ENCODE measurements at regions not wholly inside any gene's neighbourhood (a gene's known extent, or its start where the extent isn't known, plus 50 kb on each side); places are given as distances from the start of the nearest gene placed in this dataset.

DNA sequence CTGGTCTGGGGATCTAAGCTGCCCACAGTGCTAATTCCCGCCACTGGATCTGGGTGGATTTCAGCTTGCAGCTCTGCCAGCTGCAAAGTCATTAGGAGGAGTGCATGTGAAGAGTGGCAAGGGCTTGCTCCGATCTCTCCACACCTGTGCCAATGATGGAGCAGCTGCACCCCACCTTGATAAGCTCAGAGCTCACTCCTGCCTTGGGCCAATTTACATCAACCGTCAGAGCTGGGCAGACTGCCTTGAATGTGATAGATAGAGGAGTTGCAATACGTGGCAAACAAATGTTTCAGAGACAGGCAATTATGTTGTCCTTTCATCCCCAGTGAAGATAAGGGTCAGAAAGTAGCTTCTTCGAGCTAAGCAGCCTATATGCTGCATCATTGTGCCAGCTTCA, 379.9 kb downstream of the SH2D4B start:
- no peak overlapping the region for H3K4me3 Mint-ChIP-seq
- H3K36me3 Mint-ChIP-seq (ENCODE audit: low read depth): no peaks in the 10 kb centered on the region
- H3K9me3 Mint-ChIP-seq: no peaks in the 10 kb centered on the region
- H3K27me3 Mint-ChIP-seq: peaks cover 16% of the 10 kb centered on the region
- DNase-seq: no peak
- H3K27ac Mint-ChIP-seq: no peak overlapping the region
- no peaks in the 10 kb centered on the region for H3K4me1 Mint-ChIP-seq (ENCODE audit: low read depth)

DNA sequence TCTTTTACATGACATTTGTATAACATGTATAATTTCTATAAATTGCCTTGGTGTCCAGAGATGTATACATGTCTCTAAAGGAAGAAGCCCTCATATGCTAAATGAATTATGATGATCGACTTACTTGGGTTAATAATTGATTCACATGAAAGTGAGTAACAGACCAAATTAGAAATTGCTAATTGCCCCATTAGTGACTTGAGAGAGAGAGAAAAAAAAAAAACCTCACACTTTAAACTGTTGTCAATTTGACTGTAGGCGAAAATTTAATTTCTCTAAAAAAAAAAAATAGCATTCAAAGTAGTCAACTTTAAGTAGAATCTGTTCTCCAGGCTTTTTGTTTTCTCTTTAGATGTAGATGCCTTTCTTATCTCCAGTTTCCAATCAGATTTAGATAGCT, 383.3 kb downstream of the SH2D4B start:
- H3K4me1 Mint-ChIP-seq (ENCODE audit: low read depth): no peaks in the 10 kb centered on the region
- H3K9me3 Mint-ChIP-seq: no peaks in the 10 kb centered on the region
- peaks cover 16% of the 10 kb centered on the region for H3K27me3 Mint-ChIP-seq
- DNase-seq: no peak
- H3K27ac Mint-ChIP-seq: no peak overlapping the region
- no peaks in the 10 kb centered on the region for H3K36me3 Mint-ChIP-seq (ENCODE audit: low read depth)
- no peak overlapping the region for H3K4me3 Mint-ChIP-seq

DNA sequence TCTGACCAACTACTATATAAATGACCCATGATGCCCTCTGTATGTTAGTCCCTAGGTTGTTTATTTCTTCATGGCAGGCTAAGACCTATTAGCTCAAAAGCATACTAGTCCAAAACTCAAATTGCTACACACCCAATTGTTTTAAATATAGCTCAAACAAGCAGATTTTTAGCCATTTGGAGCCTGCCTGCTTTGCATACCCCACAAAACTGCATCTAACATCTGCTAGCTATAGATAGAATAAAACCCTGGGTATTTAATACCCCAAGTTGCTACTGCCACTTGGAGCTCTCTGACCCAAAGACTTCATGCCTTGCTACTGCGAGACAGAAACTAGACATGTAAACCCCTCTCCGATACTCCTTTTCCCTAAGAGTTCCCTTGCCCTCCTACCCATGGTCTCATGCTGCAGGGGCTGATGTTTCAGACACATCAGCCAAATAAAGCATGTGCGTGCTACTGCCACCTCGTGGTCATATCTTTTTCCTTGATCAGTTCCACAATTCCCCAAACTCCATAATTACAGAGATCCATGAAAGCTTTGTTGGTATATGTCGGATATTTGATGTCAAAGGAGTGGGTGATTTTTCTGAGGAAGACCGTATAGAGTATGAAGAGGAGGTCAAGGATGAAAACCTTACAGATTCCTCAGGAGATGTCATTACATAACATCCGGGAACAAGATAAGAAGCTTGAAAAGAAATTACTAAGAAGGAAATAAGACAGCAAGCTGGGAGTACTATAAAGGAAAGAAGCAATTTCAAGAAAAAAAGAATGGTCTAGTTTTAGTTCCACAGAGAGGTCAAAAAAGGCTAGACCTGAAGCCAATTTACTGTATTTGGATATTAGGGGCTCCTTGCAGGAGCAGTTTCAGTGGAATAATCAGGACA, 386.6 kb downstream of the SH2D4B start:
- Mint-ChIP-seq H3K4me3 (no peak overlapping the region), H3K4me1 (ENCODE audit: low read depth) (no peaks in the 10 kb centered on the region), H3K27me3 (peaks cover 15% of the 10 kb centered on the region), H3K36me3 (ENCODE audit: low read depth) (no peaks in the 10 kb centered on the region), H3K9me3 (peaks cover 4% of the 10 kb centered on the region), H3K27ac (no peak overlapping the region)
- no peak for DNase-seq

DNA sequence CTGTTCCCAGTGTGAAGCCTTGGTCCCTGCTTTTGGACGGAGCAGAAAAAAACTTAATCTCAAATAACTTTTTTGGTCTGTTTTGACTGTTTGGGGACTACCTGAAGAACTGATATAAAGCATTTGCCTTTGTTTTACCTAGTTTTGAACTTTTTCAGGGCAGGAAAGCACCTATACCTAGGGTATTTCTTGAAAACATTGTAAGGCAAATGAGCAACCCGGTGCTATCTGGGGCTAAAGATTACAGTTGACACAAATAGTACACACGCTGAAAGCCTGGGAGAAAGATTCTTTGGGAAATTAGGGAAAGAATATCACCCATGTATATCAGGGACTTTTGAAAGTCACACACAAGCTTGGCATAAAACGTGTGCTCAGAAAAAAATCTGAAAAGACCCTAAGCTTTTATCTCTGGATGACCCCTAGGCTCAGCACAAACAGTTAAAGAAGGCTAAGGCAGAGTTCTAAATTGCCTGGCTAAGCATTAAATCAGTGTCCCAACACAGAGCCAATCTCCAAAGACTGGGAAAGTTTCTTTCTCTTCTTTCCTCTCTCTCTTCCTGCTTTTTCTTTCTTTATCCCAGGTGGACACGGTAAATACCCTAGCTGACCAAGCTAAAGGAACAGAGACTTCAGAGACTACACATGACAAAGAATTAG, 389.8 kb downstream of the SH2D4B start:
- Mint-ChIP-seq H3K9me3 (peaks cover 4% of the 10 kb centered on the region), H3K36me3 (ENCODE audit: low read depth) (no peaks in the 10 kb centered on the region), H3K27me3 (peaks cover 6% of the 10 kb centered on the region)

DNA sequence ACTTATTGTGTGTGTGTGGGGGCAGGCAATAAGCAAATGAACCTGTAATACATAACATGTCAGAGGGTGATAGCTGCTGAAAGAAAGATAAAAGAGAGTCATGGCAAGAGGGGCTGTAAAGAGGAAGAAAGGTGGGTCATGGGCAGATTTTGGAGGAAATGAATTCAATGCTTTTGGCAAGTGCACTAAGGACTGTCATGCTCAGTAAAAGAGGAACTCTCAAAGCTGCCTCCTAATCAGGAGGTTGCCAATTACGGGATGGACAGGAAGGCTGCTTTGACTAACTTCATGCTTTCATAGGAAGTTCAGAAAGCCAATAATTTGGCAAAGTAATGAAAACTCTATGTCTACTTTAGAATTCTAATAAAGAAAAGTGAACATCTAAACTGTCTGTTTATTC, 401.2 kb downstream of the SH2D4B start:
- H3K27ac Mint-ChIP-seq: no peak overlapping the region
- no peaks in the 10 kb centered on the region for H3K36me3 Mint-ChIP-seq (ENCODE audit: low read depth)
- H3K9me3 Mint-ChIP-seq: no peaks in the 10 kb centered on the region
- H3K4me1 Mint-ChIP-seq (ENCODE audit: low read depth): no peaks in the 10 kb centered on the region
- peaks cover 9% of the 10 kb centered on the region for H3K27me3 Mint-ChIP-seq
- H3K4me3 Mint-ChIP-seq: no peak overlapping the region
- no peak for DNase-seq

More for the DNA sequence above, 389.8 kb downstream of the SH2D4B start:
- no peaks in the 10 kb centered on the region for H3K4me1 Mint-ChIP-seq (ENCODE audit: low read depth)
- H3K4me3 Mint-ChIP-seq: no peak overlapping the region
- no peak for DNase-seq
- no peak overlapping the region for H3K27ac Mint-ChIP-seq

DNA sequence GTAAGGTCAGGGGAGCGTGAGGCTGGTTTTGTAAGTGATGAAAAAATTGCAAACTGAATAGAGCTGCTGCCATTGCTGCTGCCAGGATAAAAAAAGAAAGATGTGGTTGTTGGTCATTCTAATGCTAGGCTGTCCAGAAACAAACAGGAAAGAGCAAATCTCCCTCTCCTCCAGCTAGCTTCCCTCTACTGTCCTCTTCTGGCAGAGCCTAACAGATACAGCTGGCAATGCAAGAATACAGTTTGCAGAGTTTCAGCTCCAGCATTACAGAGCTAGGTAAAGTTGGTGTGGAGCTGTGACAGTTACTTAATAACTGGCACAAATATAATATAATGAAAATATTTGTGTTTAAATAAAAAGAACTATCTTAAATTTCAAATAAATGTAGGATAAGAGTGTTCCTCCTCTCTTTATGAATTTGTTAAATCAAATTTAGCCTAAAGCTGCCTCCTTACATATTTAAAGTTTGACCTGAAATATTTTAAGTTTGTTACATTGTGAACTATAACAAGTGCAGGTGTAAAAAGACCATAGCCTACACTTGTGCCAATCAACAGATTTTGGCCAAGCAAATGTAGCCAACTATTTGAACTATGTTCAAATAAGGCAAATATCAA, 407.7 kb downstream of the SH2D4B start:
- DNase-seq: no peak
- Mint-ChIP-seq H3K4me3 (no peak overlapping the region), H3K27ac (no peak overlapping the region), H3K4me1 (ENCODE audit: low read depth) (no peaks in the 10 kb centered on the region), H3K36me3 (ENCODE audit: low read depth) (no peaks in the 10 kb centered on the region), H3K27me3 (peaks cover 3% of the 10 kb centered on the region), H3K9me3 (no peaks in the 10 kb centered on the region)

DNA sequence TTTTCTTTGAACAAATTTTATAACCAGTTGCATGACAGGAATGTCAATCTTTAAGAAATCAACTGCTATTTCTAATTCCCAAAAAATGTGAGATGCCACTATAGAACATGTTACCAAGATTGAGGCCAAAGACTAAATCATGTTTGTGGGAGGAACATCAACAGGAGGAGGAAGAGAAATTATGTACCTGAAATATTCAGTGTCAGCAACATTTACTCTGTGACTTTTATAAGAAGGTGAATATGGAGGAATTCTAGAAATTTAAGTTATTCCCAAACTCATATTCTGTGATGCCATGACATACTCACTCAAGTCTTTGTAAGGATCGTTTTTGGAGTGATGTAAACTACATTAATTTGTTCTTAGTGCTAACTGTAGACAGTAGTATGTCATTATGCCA, 408.4 kb downstream of the SH2D4B start:
- Mint-ChIP-seq H3K4me3 (no peak overlapping the region), H3K9me3 (no peaks in the 10 kb centered on the region), H3K27me3 (peaks cover 3% of the 10 kb centered on the region), H3K27ac (no peak overlapping the region), H3K4me1 (ENCODE audit: low read depth) (no peaks in the 10 kb centered on the region), H3K36me3 (ENCODE audit: low read depth) (no peaks in the 10 kb centered on the region)
- no peak for DNase-seq

DNA sequence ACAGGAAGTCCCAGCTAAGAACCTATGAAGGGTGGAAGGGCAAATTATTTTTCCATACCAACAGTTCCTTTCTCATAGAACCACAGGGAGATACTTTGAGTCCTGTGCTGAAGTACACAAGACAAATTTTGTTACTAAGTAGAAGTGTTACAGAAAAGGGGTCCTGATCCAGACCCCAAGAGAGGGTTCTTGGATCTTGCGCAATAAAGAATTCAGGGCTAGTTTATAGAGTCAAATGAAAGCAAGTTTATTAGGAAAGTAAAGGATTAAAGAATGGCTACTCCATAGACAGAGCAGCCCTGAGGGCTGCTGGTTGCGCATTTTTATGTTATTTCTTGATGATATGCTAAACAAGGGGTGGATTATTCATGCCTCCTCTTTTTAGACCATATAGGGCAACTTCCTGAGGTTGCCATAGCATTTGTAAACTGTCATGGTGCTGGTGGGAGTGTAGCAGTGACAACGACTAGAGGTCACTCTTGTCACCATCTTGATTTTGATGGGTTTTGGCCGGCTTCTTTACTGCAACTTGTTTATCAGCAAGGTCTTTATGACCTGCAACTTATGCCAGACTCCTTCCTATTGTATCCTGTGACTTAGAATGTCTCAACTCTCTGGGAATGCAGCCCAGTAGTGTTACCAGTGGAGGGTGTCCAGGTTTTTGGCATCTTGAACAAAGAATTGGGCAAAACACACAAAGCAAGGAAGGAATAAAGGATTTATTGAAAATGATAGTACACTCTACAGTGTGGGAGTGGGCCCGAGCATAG, 409.4 kb downstream of the SH2D4B start:
- Mint-ChIP-seq H3K27me3 (peaks cover 3% of the 10 kb centered on the region), H3K36me3 (ENCODE audit: low read depth) (no peaks in the 10 kb centered on the region), H3K9me3 (no peaks in the 10 kb centered on the region), H3K4me1 (ENCODE audit: low read depth) (no peaks in the 10 kb centered on the region), H3K4me3 (no peak overlapping the region), H3K27ac (no peak overlapping the region)
- DNase-seq: no peak

DNA sequence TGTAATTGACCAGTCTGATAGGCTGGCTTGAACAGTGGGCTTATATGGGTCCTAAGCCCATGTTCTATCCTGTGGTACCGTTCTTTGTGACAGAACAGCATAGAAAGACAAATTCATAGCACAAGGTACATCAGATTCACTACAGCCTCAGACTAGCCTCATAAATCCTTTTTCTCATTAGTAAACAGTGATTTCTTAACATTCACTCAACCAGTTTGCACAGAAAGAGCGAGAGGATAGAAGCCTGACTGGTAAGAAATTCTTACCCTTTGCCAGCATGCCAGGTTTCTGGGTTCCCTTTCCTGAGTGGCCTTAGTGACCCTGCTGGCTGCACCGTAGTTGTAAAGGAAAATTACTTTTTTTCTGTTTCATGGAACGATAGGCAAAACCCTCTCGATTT, 412.1 kb downstream of the SH2D4B start:
- no peak for DNase-seq
- no peak overlapping the region for H3K27ac Mint-ChIP-seq
- peaks cover 3% of the 10 kb centered on the region for H3K27me3 Mint-ChIP-seq
- no peaks in the 10 kb centered on the region for H3K36me3 Mint-ChIP-seq (ENCODE audit: low read depth)
- H3K9me3 Mint-ChIP-seq: no peaks in the 10 kb centered on the region
- no peak overlapping the region for H3K4me3 Mint-ChIP-seq
- no peaks in the 10 kb centered on the region for H3K4me1 Mint-ChIP-seq (ENCODE audit: low read depth)

DNA sequence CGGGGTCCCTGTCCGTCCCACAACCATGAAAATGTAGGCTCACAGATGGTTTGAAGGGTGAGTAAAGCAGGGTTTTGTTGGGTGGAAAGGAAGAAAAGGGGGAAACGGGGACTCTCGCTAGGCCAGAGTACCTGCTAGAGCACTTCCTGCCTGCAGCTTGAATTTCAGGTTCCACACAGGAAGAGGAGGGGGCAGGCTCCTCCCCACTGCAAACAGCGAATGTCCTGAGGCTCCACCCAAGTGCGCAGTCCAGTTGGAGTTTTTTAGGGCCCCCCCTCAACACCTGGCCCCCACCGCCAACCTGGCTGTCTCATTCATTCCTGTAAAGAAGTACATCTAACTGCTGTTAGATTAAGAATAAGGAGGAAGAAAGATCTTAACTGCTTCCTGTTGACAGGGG, 414.7 kb downstream of the SH2D4B start:
- no peak overlapping the region for H3K4me3 Mint-ChIP-seq
- H3K27ac Mint-ChIP-seq: no peak overlapping the region
- no peaks in the 10 kb centered on the region for H3K9me3 Mint-ChIP-seq
- no peaks in the 10 kb centered on the region for H3K36me3 Mint-ChIP-seq (ENCODE audit: low read depth)
- peaks cover 3% of the 10 kb centered on the region for H3K27me3 Mint-ChIP-seq
- no peak for DNase-seq
- H3K4me1 Mint-ChIP-seq (ENCODE audit: low read depth): no peaks in the 10 kb centered on the region

DNA sequence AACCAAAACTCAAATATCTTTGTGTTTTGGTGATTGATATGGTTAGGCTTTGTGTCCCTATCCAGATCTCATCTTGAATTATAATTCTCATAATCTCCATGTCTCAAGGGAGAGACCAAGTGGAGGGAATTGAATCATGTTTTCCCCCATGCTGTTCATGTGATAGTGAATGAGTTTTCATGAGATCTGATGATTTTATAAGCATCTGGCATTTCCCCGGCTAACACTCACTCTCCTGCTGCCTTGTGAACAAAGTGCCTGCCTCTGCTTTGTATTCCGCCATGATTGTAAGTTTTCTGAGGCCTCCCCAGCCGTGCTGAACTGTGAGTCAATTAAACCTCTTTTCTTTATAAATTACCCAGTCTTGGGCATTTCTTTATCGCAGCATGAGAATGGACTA, 419.5 kb downstream of the SH2D4B start:
- H3K4me1 Mint-ChIP-seq (ENCODE audit: low read depth): no peaks in the 10 kb centered on the region
- H3K36me3 Mint-ChIP-seq (ENCODE audit: low read depth): no peaks in the 10 kb centered on the region
- no peaks in the 10 kb centered on the region for H3K9me3 Mint-ChIP-seq
- no peak overlapping the region for H3K4me3 Mint-ChIP-seq
- peaks cover 6% of the 10 kb centered on the region for H3K27me3 Mint-ChIP-seq
- H3K27ac Mint-ChIP-seq: no peak overlapping the region
- no peak for DNase-seq

DNA sequence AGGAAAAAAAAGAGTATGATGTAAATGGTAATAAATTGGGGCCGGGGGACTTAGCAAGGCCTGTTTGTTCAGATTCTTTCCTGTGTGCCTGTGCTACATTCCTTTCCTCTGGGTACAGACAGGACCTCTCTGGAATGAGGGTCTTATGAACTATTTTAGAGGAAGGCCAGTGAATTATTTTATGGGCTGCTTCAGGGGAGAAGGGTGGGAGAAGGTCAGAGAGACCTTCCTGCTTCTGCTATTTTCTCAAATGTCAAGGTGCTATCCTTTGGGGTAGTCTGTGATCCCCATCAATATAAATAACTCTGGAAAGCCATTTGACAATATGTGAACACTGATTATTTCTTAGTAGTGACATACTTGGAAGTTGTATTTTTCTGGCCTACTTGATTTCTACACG, 426.5 kb downstream of the SH2D4B start:
- Mint-ChIP-seq H3K27ac (no peak overlapping the region), H3K9me3 (no peaks in the 10 kb centered on the region), H3K4me3 (no peak overlapping the region), H3K27me3 (peaks cover 3% of the 10 kb centered on the region), H3K4me1 (ENCODE audit: low read depth) (no peaks in the 10 kb centered on the region), H3K36me3 (ENCODE audit: low read depth) (no peaks in the 10 kb centered on the region)
- DNase-seq: no peak

DNA sequence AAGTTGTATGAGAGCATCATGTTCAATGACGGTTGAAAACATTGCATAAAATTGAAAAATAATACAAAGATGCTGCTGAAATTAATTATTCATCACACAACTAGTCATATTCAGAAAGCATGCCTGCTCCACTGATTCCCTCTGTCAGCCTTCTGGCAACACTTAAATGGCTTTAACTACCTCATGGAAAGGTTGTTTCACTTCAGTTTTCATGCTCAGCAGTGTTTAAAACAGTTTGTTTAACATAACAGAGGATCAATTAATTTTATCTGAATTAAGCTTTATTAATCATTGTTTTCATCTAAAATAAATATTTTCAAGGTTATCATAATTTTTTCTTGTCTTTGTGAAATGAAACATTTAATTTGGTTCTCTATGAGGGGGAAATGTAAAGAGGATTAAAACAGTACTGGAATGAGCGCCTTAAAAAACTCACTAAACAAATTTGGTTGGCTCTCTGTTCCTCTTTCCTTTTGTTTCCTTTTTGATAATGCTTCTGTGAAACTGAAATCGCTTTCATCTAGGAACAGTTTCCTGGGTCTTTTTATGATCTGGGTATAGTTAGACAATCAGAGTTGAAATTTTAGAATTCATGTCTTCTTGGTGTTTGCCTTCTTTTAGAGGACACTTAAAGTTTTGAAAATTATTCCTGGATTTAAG, 427.4 kb downstream of the SH2D4B start:
- no peak for DNase-seq
- Mint-ChIP-seq H3K9me3 (no peaks in the 10 kb centered on the region), H3K36me3 (ENCODE audit: low read depth) (no peaks in the 10 kb centered on the region), H3K4me1 (ENCODE audit: low read depth) (no peaks in the 10 kb centered on the region), H3K27me3 (peaks cover 3% of the 10 kb centered on the region), H3K4me3 (no peak overlapping the region), H3K27ac (no peak overlapping the region)

DNA sequence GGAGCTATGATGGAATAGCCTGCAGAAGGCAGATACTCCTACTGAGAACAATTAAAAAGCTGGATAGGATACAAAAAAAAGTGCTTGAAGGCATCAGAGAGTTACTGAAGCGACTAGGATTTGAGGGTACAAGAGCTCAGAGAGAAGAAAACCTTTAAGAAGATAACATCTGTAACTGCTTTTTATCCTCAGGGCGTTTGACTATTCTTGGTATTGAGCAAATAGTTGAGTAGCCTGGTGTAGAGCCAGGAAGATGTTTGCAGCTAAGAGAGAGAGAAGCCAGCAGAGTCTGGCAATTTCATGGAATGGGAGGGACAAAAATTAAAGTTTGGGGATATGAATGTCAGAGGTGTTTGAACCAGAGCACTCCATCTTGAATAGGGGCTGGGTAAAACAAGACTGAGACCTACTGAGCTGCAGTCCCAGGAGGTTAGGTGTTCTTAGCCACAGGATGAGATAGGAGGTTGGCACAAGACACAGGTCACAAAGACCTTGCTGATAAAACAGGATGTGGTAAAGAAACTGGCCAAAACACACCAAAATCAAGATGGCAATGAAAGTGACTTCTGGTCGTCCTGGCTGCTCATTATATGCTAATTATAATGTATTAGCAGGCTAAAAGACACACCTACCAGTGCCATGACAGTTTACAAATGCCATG, 428.8 kb downstream of the SH2D4B start:
- H3K9me3 Mint-ChIP-seq: no peaks in the 10 kb centered on the region

More for the DNA sequence above, 428.8 kb downstream of the SH2D4B start:
- Mint-ChIP-seq H3K4me1 (ENCODE audit: low read depth) (no peaks in the 10 kb centered on the region), H3K27ac (no peak overlapping the region), H3K27me3 (peaks cover 3% of the 10 kb centered on the region), H3K36me3 (ENCODE audit: low read depth) (no peaks in the 10 kb centered on the region), H3K4me3 (no peak overlapping the region)
- no peak for DNase-seq
